ENCODE measurements at regions not wholly inside any gene's neighbourhood (a gene's known extent, or its start where the extent isn't known, plus 50 kb on each side); places are given as distances from the start of the nearest gene placed in this dataset.
A peak's percentile ranks its signal among the peaks of the same experiment; 100 is the strongest.
"Not testable (repeated sequence)": the region's sequence is repeated elsewhere in the genome, so short reads cannot be mapped to it uniquely, and the experiment has no call there.

- Histone ChIP-seq H3K4me3 (no peak overlapping the region), H3K4me1 (no peaks in the 10 kb centered on the region), H3K27me3 (no peaks in the 10 kb centered on the region), H3K9me3 (no peaks in the 10 kb centered on the region), H3K27ac (no peak overlapping the region), H3K36me3 (no peaks in the 10 kb centered on the region)
- intact Hi-C loops (cut with DNase I), result no loop called here
- 89 to 94% (median 92%) methylated on average over 15 to 19 of the region's 19 CpGs for WGBS, 4 donors
- DNase-seq (no peak), ATAC-seq (peak in 1 of 4 donors; percentile 27)
- no peak for TF ChIP-seq POLR2A (IDR thresholded peaks at IDR 0.05)
- TF ChIP-seq, protein P1, sequence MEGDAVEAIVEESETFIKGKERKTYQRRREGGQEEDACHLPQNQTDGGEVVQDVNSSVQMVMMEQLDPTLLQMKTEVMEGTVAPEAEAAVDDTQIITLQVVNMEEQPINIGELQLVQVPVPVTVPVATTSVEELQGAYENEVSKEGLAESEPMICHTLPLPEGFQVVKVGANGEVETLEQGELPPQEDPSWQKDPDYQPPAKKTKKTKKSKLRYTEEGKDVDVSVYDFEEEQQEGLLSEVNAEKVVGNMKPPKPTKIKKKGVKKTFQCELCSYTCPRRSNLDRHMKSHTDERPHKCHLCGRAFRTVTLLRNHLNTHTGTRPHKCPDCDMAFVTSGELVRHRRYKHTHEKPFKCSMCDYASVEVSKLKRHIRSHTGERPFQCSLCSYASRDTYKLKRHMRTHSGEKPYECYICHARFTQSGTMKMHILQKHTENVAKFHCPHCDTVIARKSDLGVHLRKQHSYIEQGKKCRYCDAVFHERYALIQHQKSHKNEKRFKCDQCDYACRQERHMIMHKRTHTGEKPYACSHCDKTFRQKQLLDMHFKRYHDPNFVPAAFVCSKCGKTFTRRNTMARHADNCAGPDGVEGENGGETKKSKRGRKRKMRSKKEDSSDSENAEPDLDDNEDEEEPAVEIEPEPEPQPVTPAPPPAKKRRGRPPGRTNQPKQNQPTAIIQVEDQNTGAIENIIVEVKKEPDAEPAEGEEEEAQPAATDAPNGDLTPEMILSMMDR (IDR thresholded peaks at IDR 0.05), result no peak
Measured at GRCh38 chr18:35904389-35905037, 68.0 kb upstream of the RMP24 start.

DNA sequence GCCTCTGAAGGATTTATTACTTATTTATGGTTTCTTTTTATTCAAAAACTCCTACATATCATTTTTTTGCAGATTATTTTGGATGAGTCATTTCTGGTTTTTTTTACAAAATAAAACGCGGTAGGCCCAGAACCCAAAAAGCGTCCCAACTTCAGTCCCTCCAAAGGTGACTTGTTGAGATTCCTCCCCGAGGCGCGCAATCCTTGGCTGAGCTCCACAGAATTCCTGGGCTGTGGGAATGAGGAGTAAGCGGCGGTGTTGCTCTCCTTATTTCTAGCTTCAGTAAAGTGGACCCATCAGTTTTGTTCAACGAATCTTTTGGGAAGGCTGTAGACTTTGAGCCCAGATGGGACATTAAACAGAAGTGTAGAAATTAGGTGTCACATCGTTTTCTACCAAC is 67.0 kb upstream of the RMP24 start:
- WGBS, 4 donors, result 65 to 76% (median 69%) methylated on average over 10 of the region's 10 CpGs
- DNase-seq (no peak), ATAC-seq (no peak)
- Histone ChIP-seq H3K36me3 (no peaks in the 10 kb centered on the region), H3K27me3 (no peaks in the 10 kb centered on the region), H3K9me3 (no peaks in the 10 kb centered on the region), H3K4me1 (no peaks in the 10 kb centered on the region), H3K27ac (no peak overlapping the region), H3K4me3 (no peak overlapping the region)
- intact Hi-C loops (cut with DNase I), result no loop called here
- TF ChIP-seq, protein P1 (IDR thresholded peaks at IDR 0.05), result no peak
- no peak for TF ChIP-seq POLR2A (IDR thresholded peaks at IDR 0.05)

- WGBS, 4 donors, result 71 to 85% (median 81%) methylated on average over 1 to 2 of the region's 3 CpGs
- intact Hi-C loops (cut with DNase I); H3K27me3 ChIP-seq; H3K4me1 ChIP-seq; H3K9me3 ChIP-seq; H3K4me3 ChIP-seq; ATAC-seq; H3K36me3 ChIP-seq; DNase-seq; H3K27ac ChIP-seq: not testable (repeated sequence)
Measured at GRCh38 chr18:35906291-35906690, 66.2 kb upstream of the RMP24 start.

- H3K9me3 ChIP-seq, result no peaks in the 10 kb centered on the region
- intact Hi-C loops (cut with DNase I), result no loop called here
- H3K4me1 ChIP-seq, result peaks cover 0 to 5% (median 0%) of the 10 kb centered on the region in 12 donors
- TF ChIP-seq, protein P1 (IDR thresholded peaks at IDR 0.05), result no peak
- TF ChIP-seq POLR2A (IDR thresholded peaks at IDR 0.05), result no peak
- no peaks in the 10 kb centered on the region for H3K27me3 ChIP-seq
- no peak overlapping the region for H3K4me3 ChIP-seq
- no peaks in the 10 kb centered on the region for H3K36me3 ChIP-seq
- no peak for ATAC-seq
- no peak for DNase-seq
- no peak overlapping the region for H3K27ac ChIP-seq
Measured at GRCh38 chr18:35910327-35910726, 62.2 kb upstream of the RMP24 start.

- WGBS, 4 donors, result 36 to 45% (median 43%) methylated on average over 6 of the region's 6 CpGs
- H3K4me3 ChIP-seq, result no peak overlapping the region
- ATAC-seq (peak in 1 of 4 donors; percentile 45), DNase-seq (no peak)
- no peaks in the 10 kb centered on the region for H3K9me3 ChIP-seq
- intact Hi-C loops (cut with DNase I), result no loop called here
- TF ChIP-seq, protein P1 (IDR thresholded peaks at IDR 0.05), result no peak
- TF ChIP-seq POLR2A (IDR thresholded peaks at IDR 0.05), result no peak
- peaks cover 0 to 5% (median 0%) of the 10 kb centered on the region in 12 donors for H3K4me1 ChIP-seq
- H3K27ac ChIP-seq, result no peak overlapping the region
- H3K27me3 ChIP-seq, result peaks cover 0 to 5% (median 0%) of the 10 kb centered on the region in 9 donors
- H3K36me3 ChIP-seq, result no peaks in the 10 kb centered on the region
Measured at GRCh38 chr18:35912332-35912731, 60.1 kb upstream of the RMP24 start.

All from heart left ventricle (tissue), 16 donors.